ENCODE measurements at regions not wholly inside any gene's neighbourhood (a gene's known extent, or its start where the extent isn't known, plus 50 kb on each side); places are given as distances from the start of the nearest gene placed in this dataset.

DNA sequence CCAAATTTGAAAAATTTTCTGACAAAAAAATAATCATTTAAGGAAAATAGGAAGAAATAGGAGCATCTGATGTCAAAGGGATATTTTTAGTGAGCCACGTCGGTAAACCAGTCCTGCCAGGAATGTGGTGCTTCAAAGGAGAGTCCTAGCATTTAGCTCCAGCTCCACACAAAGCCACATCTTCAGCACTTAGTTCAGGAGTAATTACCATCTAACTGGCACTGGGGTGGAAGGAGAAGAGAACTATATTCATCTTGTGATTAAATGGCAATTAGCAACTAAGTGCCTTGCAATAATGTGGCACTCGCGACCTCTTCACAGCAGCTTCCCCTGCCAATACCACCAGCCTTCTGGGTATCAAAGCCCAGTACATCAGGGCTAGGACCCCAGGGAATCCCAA is 409.1 kb downstream of the SETD4 start:
- no peak for TF ChIP-seq ZNF761 (CRISPR knock-in tag; conservative IDR thresholded peaks at IDR 0.05)
- TF ChIP-seq TAF1 (CRISPR knock-in tag; IDR thresholded peaks at IDR 0.05) = no peak
- TF ChIP-seq EP300 (IDR thresholded peaks at IDR 0.05; ENCODE audit: low read depth in 2 of 2, low read length in 2 of 2) = no peak
- TF ChIP-seq EP300 (CRISPR knock-in tag; IDR thresholded peaks at IDR 0.05; ENCODE audit: borderline replicate concordance) = no peak

All from HepG2 (cell line).